Breast epithelium (tissue), 4 donors: ENCODE measurements at regions not wholly inside any gene's neighbourhood (a gene's known extent, or its start where the extent isn't known, plus 50 kb on each side); places are given as distances from the start of the nearest gene placed in this dataset.

Experiments
- DNase-seq, 2 donors: peaks; one replicate each; pipeline ENCODE4 v3.0.0-alpha.2; 2019; ENCODE audit warnings: low spot score in 2 of 2
- H3K27ac ChIP-seq, 2 donors: fragments of 200-600 bp; sonication (generic) in 1 of 2; one replicate each; pipeline ENCODE4 v1.5.1; 2016 to 2019; ENCODE audit warnings: mild to moderate bottlenecking in 1 of 2
- H3K27me3 ChIP-seq, 2 donors: fragments of 200-600 bp; sonication (generic) in 1 of 2; one replicate each; pipeline versions ENCODE4 v1.5.1 to v1.6.0; 2017 to 2019; ENCODE audit warnings: control low read depth in 1 of 2, mild to moderate bottlenecking in 1 of 2
- H3K36me3 ChIP-seq: fragments of 200-600 bp; one replicate; pipeline ENCODE4 v1.5.1; 2019
- H3K4me1 ChIP-seq, 2 donors: fragments of 200-600 bp; sonication (generic); one replicate each; pipeline ENCODE4 v1.5.1; 2016 to 2019; ENCODE audit warnings: control low read depth in 1 of 2
- H3K4me3 ChIP-seq, 3 donors: fragments of 200-600 bp; sonication (generic); 1 replicate in 2 of 3; 2 replicates in 1 of 3; pipeline ENCODE4 v1.5.1; 2016 to 2019; ENCODE audit warnings: mild to moderate bottlenecking in 3 of 3, moderate library complexity in 2 of 3
- H3K9me3 ChIP-seq, 2 donors: fragments of 200-600 bp; sonication (generic) in 1 of 2; one replicate each; pipeline ENCODE4 v1.5.1; 2016 to 2019; ENCODE audit warnings: control low read depth in 1 of 2
- CTCF ChIP-seq, 3 donors: fragments of 450-650 bp; IDR thresholded peaks; one replicate each; pipeline ENCODE4 v1.5.1; 2016 to 2017; ENCODE audit warnings: antibody characterized with exemption in 3 of 3, mild to moderate bottlenecking in 3 of 3, moderate library complexity in 3 of 3
- POLR2A ChIP-seq: fragments of 450-650 bp; IDR thresholded peaks from one replicate; pipeline ENCODE4 v1.6.1; 2016; ENCODE audit warnings: antibody characterized with exemption, mild to moderate bottlenecking, moderate library complexity
- POLR2AphosphoS5 ChIP-seq, 3 donors: sonication (generic); formaldehyde crosslinking; IDR thresholded peaks; one replicate each; pipeline ENCODE4 v1.6.1; 2017; ENCODE audit warnings: antibody characterized with exemption in 3 of 3
- intact Hi-C: fragments of 100-400 bp; cut with DNase I; formaldehyde crosslinking; loops from one replicate; pipeline ENCODE4 v1.15.1; 2023; ENCODE audit warnings: low total_unique reads

GRCh38 chr3:72118628-72119027, 333.7 kb upstream of the PROK2 start:
- no peaks in the 10 kb centered on the region for H3K36me3 ChIP-seq
- no peaks in the 10 kb centered on the region for H3K9me3 ChIP-seq
- H3K4me3 ChIP-seq, result no peak overlapping the region
- DNase-seq, result no peak
- H3K27me3 ChIP-seq, result no peaks in the 10 kb centered on the region
- no peak overlapping the region for H3K27ac ChIP-seq
- no peaks in the 10 kb centered on the region for H3K4me1 ChIP-seq
- TF ChIP-seq POLR2A (no peak), CTCF (IDR thresholded peaks at IDR 0.05) (no peak), POLR2AphosphoS5 (IDR thresholded peaks at IDR 0.05) (no peak)
- intact Hi-C loops, result no loop called here

GRCh38 chr3:72116226-72116625, 331.3 kb upstream of the PROK2 start:
- intact Hi-C loops, result no loop called here
- H3K9me3 ChIP-seq, result no peaks in the 10 kb centered on the region
- H3K27me3 ChIP-seq, result no peaks in the 10 kb centered on the region
- no peak overlapping the region for H3K27ac ChIP-seq
- TF ChIP-seq POLR2A (no peak), CTCF (IDR thresholded peaks at IDR 0.05) (no peak), POLR2AphosphoS5 (IDR thresholded peaks at IDR 0.05) (no peak)
- H3K36me3 ChIP-seq, result no peaks in the 10 kb centered on the region
- no peak for DNase-seq
- H3K4me1 ChIP-seq, result no peaks in the 10 kb centered on the region
- H3K4me3 ChIP-seq, result no peak overlapping the region

- Histone ChIP-seq H3K9me3 (no peaks in the 10 kb centered on the region), H3K27ac (no peak overlapping the region), H3K4me3 (no peak overlapping the region), H3K36me3 (no peaks in the 10 kb centered on the region), H3K4me1 (no peaks in the 10 kb centered on the region), H3K27me3 (no peaks in the 10 kb centered on the region)
- DNase-seq, result no peak
- TF ChIP-seq POLR2A, result no peak
- TF ChIP-seq POLR2AphosphoS5 (IDR thresholded peaks at IDR 0.05), result no peak
- TF ChIP-seq CTCF (IDR thresholded peaks at IDR 0.05), result no peak
- intact Hi-C loops, result no loop called here
Measured at GRCh38 chr3:72115307-72115706, 330.4 kb upstream of the PROK2 start.

GRCh38 chr3:72114773-72115172, 329.8 kb upstream of the PROK2 start:
- intact Hi-C loops, result no loop called here
- H3K36me3 ChIP-seq, result no peaks in the 10 kb centered on the region
- no peaks in the 10 kb centered on the region for H3K27me3 ChIP-seq
- peak in 1 of 2 donors; percentile 48 for DNase-seq
- no peaks in the 10 kb centered on the region for H3K4me1 ChIP-seq
- TF ChIP-seq CTCF (IDR thresholded peaks at IDR 0.05) (no peak), POLR2A (no peak), POLR2AphosphoS5 (IDR thresholded peaks at IDR 0.05) (no peak)
- no peak overlapping the region for H3K27ac ChIP-seq
- no peaks in the 10 kb centered on the region for H3K9me3 ChIP-seq
- H3K4me3 ChIP-seq, result no peak overlapping the region

- Histone ChIP-seq H3K36me3 (no peaks in the 10 kb centered on the region), H3K4me1 (no peaks in the 10 kb centered on the region), H3K4me3 (no peak overlapping the region), H3K9me3 (no peaks in the 10 kb centered on the region), H3K27me3 (no peaks in the 10 kb centered on the region), H3K27ac (no peak overlapping the region)
- intact Hi-C loops, result no loop called here
- TF ChIP-seq POLR2AphosphoS5 (IDR thresholded peaks at IDR 0.05) (no peak), POLR2A (no peak), CTCF (IDR thresholded peaks at IDR 0.05) (no peak)
- no peak for DNase-seq
Measured at GRCh38 chr3:72113964-72114363, 329.0 kb upstream of the PROK2 start.
